ENCODE measurements at regions not wholly inside any gene's neighbourhood (a gene's known extent, or its start where the extent isn't known, plus 50 kb on each side); places are given as distances from the start of the nearest gene placed in this dataset.

GRCh38 chr19:28884786-28885476 is 328.0 kb downstream of the UQCRFS1 start:
- no peak for TF ChIP-seq ZBTB11 (CRISPR knock-in tag; IDR thresholded peaks at IDR 0.05)
- TF ChIP-seq GABPA (IDR thresholded peaks at IDR 0.05; ENCODE audit: low read depth), result no peak
- no peak for TF ChIP-seq POLR2AphosphoS5 (IDR thresholded peaks at IDR 0.05; ENCODE audit: low read length)
- no peak for TF ChIP-seq CHD4 (IDR thresholded peaks at IDR 0.05)
- no peak for TF ChIP-seq EP300 (IDR thresholded peaks at IDR 0.05; ENCODE audit: borderline replicate concordance in 1 of 2, control insufficient read depth in 1 of 2, low read depth in 2 of 2, low read length in 2 of 2)
- no peak for TF ChIP-seq USF1 (IDR thresholded peaks at IDR 0.05; ENCODE audit: borderline replicate concordance, extremely low read length, insufficient read depth, low read depth, low read length)
